Neural progenitor cell (in vitro differentiated cells): ENCODE measurements at regions not wholly inside any gene's neighbourhood (a gene's known extent, or its start where the extent isn't known, plus 50 kb on each side); places are given as distances from the start of the nearest gene placed in this dataset.
"Not testable (repeated sequence)": the region's sequence is repeated elsewhere in the genome, so short reads cannot be mapped to it uniquely, and the experiment has no call there.

ENCODE experiments used
- EZH2 ChIP-seq: fragments of 200-600 bp; sonication (generic); IDR thresholded peaks from 2 replicates; pipeline ENCODE4 v1.6.1; 2017; ENCODE audit warnings: antibody characterized with exemption, mild to moderate bottlenecking, moderate library complexity
- EZH2phosphoT487 ChIP-seq: fragments of 200-600 bp; sonication (generic); IDR thresholded peaks from 2 replicates; pipeline ENCODE4 v1.6.1; 2017; ENCODE audit warnings: antibody characterized with exemption
- TF ChIP-seq, protein P1 (sequence below): fragments of 200-600 bp; sonication (generic); IDR thresholded peaks from 2 replicates; pipeline ENCODE4 v1.5.1; 2017; ENCODE audit warnings: antibody characterized with exemption, mild to moderate bottlenecking

DNA sequence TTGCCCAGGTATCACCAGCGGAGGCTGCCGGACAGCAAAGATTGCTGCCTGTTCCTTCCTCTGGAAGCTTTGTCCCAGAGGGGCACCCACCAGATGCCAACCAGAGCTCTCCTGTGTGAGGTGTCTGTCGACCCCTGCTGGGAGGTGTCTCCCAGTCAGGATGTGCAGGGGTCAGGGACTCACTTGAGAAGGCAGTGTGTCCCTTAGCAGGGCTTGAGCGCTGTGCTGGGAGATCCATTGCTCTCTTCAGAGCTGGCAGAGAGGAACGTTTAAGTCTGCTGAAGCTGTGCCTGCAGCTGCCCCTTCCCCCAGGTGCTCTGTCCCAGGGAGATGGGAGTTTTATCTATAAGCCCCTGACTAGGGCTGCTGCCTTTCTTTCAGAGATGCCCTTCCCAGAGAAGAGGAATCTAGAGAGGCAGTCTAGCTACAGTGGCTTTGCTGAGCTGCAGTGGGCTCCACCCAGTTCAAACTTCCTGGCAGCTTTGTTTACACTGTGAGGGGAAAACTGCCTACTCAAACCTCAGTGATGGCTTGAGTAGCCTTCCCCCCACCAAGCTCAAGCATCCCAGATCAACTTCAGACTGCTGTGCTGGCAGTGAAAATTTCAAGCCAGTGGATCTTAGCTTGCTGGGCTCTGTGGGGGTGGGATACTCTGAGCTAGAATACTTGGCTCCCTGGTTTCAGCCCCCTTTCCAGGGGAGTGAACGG lies 325.4 kb downstream of the SPATA31A1 start:
- TF ChIP-seq, protein P1, sequence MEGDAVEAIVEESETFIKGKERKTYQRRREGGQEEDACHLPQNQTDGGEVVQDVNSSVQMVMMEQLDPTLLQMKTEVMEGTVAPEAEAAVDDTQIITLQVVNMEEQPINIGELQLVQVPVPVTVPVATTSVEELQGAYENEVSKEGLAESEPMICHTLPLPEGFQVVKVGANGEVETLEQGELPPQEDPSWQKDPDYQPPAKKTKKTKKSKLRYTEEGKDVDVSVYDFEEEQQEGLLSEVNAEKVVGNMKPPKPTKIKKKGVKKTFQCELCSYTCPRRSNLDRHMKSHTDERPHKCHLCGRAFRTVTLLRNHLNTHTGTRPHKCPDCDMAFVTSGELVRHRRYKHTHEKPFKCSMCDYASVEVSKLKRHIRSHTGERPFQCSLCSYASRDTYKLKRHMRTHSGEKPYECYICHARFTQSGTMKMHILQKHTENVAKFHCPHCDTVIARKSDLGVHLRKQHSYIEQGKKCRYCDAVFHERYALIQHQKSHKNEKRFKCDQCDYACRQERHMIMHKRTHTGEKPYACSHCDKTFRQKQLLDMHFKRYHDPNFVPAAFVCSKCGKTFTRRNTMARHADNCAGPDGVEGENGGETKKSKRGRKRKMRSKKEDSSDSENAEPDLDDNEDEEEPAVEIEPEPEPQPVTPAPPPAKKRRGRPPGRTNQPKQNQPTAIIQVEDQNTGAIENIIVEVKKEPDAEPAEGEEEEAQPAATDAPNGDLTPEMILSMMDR = not testable (repeated sequence)
- TF ChIP-seq EZH2phosphoT487, EZH2: not testable (repeated sequence)
